ENCODE measurements at regions not wholly inside any gene's neighbourhood (a gene's known extent, or its start where the extent isn't known, plus 50 kb on each side); places are given as distances from the start of the nearest gene placed in this dataset.
"Not testable (repeated sequence)": the region's sequence is repeated elsewhere in the genome, so short reads cannot be mapped to it uniquely, and the experiment has no call there.

- Histone ChIP-seq H3K27ac (ENCODE audit: low read depth, low read length) (no peak overlapping the region), H3K9ac (ENCODE audit: low read length) (no peak overlapping the region), H3K27me3 (ENCODE audit: control insufficient read depth, insufficient read depth, low read length) (no peaks in the 10 kb centered on the region), H3K4me3 (ENCODE audit: low read depth, low read length) (no peak overlapping the region), H3K9me3 (ENCODE audit: control insufficient read depth, insufficient read depth, low read depth, low read length) (no peaks in the 10 kb centered on the region), H3K36me3 (ENCODE audit: control insufficient read depth, insufficient read depth, low read length) (no peaks in the 10 kb centered on the region), H3K4me1 (ENCODE audit: control insufficient read depth, insufficient read depth, low read length) (no peaks in the 10 kb centered on the region; the same call in 1 of the 2 replicates)
Observed at GRCh38 chr5:87581661-87582060, 168.9 kb upstream of the CCNH start.

GRCh38 chr5:87579678-87580077 is 166.9 kb upstream of the CCNH start:
- no peak overlapping the region for H3K27ac ChIP-seq (ENCODE audit: low read depth, low read length)
- no peak overlapping the region for H3K4me3 ChIP-seq (ENCODE audit: low read depth, low read length)
- H3K27me3 ChIP-seq (ENCODE audit: control insufficient read depth, insufficient read depth, low read length), result no peaks in the 10 kb centered on the region
- no peaks in the 10 kb centered on the region for H3K36me3 ChIP-seq (ENCODE audit: control insufficient read depth, insufficient read depth, low read length)
- no peaks in the 10 kb centered on the region for H3K9me3 ChIP-seq (ENCODE audit: control insufficient read depth, insufficient read depth, low read depth, low read length)
- no peaks in the 10 kb centered on the region; the same call in 1 of the 2 replicates for H3K4me1 ChIP-seq (ENCODE audit: control insufficient read depth, insufficient read depth, low read length)
- H3K9ac ChIP-seq (ENCODE audit: low read length), result no peak overlapping the region

DNA sequence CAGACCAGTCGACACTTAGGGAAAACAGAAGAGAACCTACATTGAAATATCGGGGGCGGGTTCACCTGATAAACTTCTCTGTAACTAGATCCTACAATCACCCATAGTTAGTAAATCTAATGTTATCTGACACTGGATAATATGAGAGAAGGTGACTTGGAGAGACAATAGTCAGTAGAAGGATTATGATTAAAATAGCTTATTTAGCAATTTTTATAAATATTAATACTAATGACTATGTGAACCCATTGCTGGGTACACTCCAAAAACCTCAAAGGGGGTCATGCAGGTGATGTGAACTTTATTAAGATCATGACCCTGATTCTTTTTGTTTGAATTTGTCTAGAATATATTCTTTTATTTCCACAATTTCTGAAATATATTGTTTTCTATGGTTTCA is 164.1 kb upstream of the CCNH start:
- no peaks in the 10 kb centered on the region for H3K9me3 ChIP-seq (ENCODE audit: control insufficient read depth, insufficient read depth, low read depth, low read length)
- H3K4me3 ChIP-seq (ENCODE audit: low read depth, low read length), result no peak overlapping the region
- no peak overlapping the region for H3K9ac ChIP-seq (ENCODE audit: low read length)
- H3K27ac ChIP-seq (ENCODE audit: low read depth, low read length), result no peak overlapping the region
- no peaks in the 10 kb centered on the region; the same call in 1 of the 2 replicates for H3K4me1 ChIP-seq (ENCODE audit: control insufficient read depth, insufficient read depth, low read length)
- no peaks in the 10 kb centered on the region for H3K36me3 ChIP-seq (ENCODE audit: control insufficient read depth, insufficient read depth, low read length)
- H3K27me3 ChIP-seq (ENCODE audit: control insufficient read depth, insufficient read depth, low read length), result no peaks in the 10 kb centered on the region

DNA sequence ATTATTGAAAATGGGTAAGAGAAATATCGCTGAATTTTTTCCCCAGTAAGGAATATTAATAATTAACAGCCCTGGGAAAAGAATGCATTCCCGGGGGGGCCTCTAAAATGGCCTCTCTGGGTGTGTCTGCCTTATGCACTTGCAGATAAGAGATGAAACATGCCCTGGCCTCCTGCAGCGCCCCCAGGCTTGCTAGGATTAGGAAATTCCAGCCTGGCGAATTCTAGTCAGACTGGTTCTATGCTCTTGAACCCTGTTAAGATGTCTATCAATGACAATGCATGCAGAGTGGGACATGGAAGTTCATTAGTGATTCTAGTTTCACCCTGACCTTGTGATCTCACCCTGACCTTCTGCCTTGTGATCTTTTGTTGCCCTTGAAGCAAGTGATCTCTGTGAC is 163.6 kb upstream of the CCNH start:
- not testable (repeated sequence) for H3K4me3 ChIP-seq (ENCODE audit: low read depth, low read length); H3K27ac ChIP-seq (ENCODE audit: low read depth, low read length); H3K27me3 ChIP-seq (ENCODE audit: control insufficient read depth, insufficient read depth, low read length); H3K36me3 ChIP-seq (ENCODE audit: control insufficient read depth, insufficient read depth, low read length); H3K4me1 ChIP-seq (ENCODE audit: control insufficient read depth, insufficient read depth, low read length); H3K9me3 ChIP-seq (ENCODE audit: control insufficient read depth, insufficient read depth, low read depth, low read length); H3K9ac ChIP-seq (ENCODE audit: low read length)

DNA sequence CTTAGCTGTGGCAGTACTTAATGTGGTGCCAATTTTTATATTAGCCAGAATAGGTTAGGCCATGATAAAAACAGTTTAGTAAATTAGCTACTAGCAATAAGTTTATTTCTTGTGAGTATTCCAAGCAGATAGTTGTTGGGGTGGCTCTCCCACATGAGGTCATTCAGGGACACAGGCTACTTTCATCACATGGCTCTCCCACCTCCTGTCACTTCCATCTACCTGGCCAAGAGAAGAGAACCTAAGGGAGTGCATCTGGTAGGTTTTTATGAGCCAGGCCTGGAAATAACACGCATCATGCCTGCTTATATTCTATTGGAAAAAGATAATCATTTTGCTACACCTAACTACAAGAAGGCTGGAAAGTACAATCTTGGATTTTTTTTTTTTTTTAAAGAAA is 161.4 kb upstream of the CCNH start:
- Histone ChIP-seq H3K27ac (ENCODE audit: low read depth, low read length) (no peak overlapping the region), H3K9me3 (ENCODE audit: control insufficient read depth, insufficient read depth, low read depth, low read length) (no peaks in the 10 kb centered on the region), H3K27me3 (ENCODE audit: control insufficient read depth, insufficient read depth, low read length) (no peaks in the 10 kb centered on the region), H3K4me1 (ENCODE audit: control insufficient read depth, insufficient read depth, low read length) (no peaks in the 10 kb centered on the region; the same call in 1 of the 2 replicates), H3K9ac (ENCODE audit: low read length) (no peak overlapping the region), H3K36me3 (ENCODE audit: control insufficient read depth, insufficient read depth, low read length) (no peaks in the 10 kb centered on the region), H3K4me3 (ENCODE audit: low read depth, low read length) (no peak overlapping the region)

- Histone ChIP-seq H3K27me3 (ENCODE audit: control insufficient read depth, insufficient read depth, low read length) (no peaks in the 10 kb centered on the region), H3K4me1 (ENCODE audit: control insufficient read depth, insufficient read depth, low read length) (no peaks in the 10 kb centered on the region; the same call in 1 of the 2 replicates), H3K9me3 (ENCODE audit: control insufficient read depth, insufficient read depth, low read depth, low read length) (no peaks in the 10 kb centered on the region), H3K4me3 (ENCODE audit: low read depth, low read length) (no peak overlapping the region), H3K9ac (ENCODE audit: low read length) (no peak overlapping the region), H3K27ac (ENCODE audit: low read depth, low read length) (no peak overlapping the region), H3K36me3 (ENCODE audit: control insufficient read depth, insufficient read depth, low read length) (no peaks in the 10 kb centered on the region)
Observed at GRCh38 chr5:87572611-87573010, 159.9 kb upstream of the CCNH start.

DNA sequence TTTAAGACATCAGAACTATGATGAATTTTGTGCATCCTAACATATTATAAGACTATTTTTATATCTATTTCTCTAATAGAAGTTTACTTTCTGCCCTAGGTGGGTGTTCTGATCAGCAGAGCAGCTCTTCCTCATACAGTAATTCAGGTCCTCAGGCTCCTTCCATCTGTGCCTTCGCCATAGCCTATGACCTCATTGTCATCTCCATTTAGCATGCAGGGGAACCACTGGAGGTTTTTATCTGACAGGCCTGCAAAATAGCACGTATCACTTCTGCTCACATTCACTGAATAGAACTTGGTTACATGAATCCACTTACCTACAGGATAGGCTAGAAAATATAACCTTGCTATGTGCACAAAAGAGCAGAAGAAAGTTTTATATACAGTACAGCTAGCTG is 159.4 kb upstream of the CCNH start:
- no peak overlapping the region for H3K9ac ChIP-seq (ENCODE audit: low read length)

GRCh38 chr5:87570366-87570765 is 157.6 kb upstream of the CCNH start:
- Histone ChIP-seq H3K4me1 (ENCODE audit: control insufficient read depth, insufficient read depth, low read length) (no peaks in the 10 kb centered on the region), H3K9me3 (ENCODE audit: control insufficient read depth, insufficient read depth, low read depth, low read length) (no peaks in the 10 kb centered on the region), H3K27me3 (ENCODE audit: control insufficient read depth, insufficient read depth, low read length) (no peaks in the 10 kb centered on the region), H3K36me3 (ENCODE audit: control insufficient read depth, insufficient read depth, low read length) (no peaks in the 10 kb centered on the region), H3K4me3 (ENCODE audit: low read depth, low read length) (no peak overlapping the region), H3K9ac (ENCODE audit: low read length) (no peak overlapping the region), H3K27ac (ENCODE audit: low read depth, low read length) (no peak overlapping the region)

More for the DNA sequence above, 159.4 kb upstream of the CCNH start:
- no peak overlapping the region for H3K4me3 ChIP-seq (ENCODE audit: low read depth, low read length)
- H3K4me1 ChIP-seq (ENCODE audit: control insufficient read depth, insufficient read depth, low read length), result no peaks in the 10 kb centered on the region; the same call in 1 of the 2 replicates
- no peaks in the 10 kb centered on the region for H3K36me3 ChIP-seq (ENCODE audit: control insufficient read depth, insufficient read depth, low read length)
- H3K27me3 ChIP-seq (ENCODE audit: control insufficient read depth, insufficient read depth, low read length), result no peaks in the 10 kb centered on the region
- H3K27ac ChIP-seq (ENCODE audit: low read depth, low read length), result no peak overlapping the region
- H3K9me3 ChIP-seq (ENCODE audit: control insufficient read depth, insufficient read depth, low read depth, low read length), result no peaks in the 10 kb centered on the region

DNA sequence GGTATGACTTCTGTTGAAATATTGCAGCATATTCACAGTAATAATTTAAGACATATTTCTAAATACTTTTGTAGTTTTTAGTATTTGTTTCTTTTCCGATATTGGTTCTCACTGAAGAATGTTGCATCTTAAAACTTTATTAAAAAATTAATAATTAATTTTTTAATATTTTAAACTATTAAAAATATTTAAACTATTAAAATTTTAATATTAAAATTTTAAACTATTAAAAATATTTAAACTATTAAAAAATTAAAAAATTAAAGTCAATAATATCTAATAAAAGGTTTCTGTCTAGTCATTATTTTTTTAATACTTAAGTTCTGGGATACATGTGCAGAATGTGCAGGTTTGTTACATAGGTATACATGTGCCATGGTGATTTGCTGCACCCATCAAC is 149.3 kb upstream of the CCNH start:
- H3K4me1 ChIP-seq (ENCODE audit: control insufficient read depth, insufficient read depth, low read length), result no peaks in the 10 kb centered on the region
- H3K36me3 ChIP-seq (ENCODE audit: control insufficient read depth, insufficient read depth, low read length), result no peaks in the 10 kb centered on the region
- H3K9me3 ChIP-seq (ENCODE audit: control insufficient read depth, insufficient read depth, low read depth, low read length), result no peaks in the 10 kb centered on the region
- no peak overlapping the region for H3K9ac ChIP-seq (ENCODE audit: low read length)
- no peak overlapping the region for H3K27ac ChIP-seq (ENCODE audit: low read depth, low read length)
- no peak overlapping the region for H3K4me3 ChIP-seq (ENCODE audit: low read depth, low read length)
- H3K27me3 ChIP-seq (ENCODE audit: control insufficient read depth, insufficient read depth, low read length), result no peaks in the 10 kb centered on the region

DNA sequence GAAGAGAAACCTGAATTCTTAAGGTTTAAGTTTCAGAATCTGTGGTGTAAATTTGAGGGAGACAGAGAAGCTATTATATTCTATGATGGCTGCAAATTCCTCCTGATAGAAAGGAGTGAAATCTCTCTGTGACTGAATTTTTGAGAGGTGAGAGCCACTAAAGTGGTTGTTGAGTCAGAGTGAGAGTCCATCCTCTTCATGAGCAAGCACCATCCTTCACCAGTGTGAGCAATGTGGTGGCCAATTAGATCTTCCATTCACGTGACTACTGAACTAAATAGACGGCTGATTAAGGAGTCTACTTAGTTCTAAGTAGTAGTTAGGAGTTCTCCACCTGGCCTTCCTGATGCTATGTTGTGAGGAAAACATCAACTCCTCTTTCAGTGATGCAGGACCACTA is 147.8 kb upstream of the CCNH start:
- H3K4me1 ChIP-seq (ENCODE audit: control insufficient read depth, insufficient read depth, low read length), result no peaks in the 10 kb centered on the region
- no peak overlapping the region for H3K27ac ChIP-seq (ENCODE audit: low read depth, low read length)
- no peak overlapping the region for H3K9ac ChIP-seq (ENCODE audit: low read length)
- H3K27me3 ChIP-seq (ENCODE audit: control insufficient read depth, insufficient read depth, low read length), result no peaks in the 10 kb centered on the region
- H3K4me3 ChIP-seq (ENCODE audit: low read depth, low read length), result no peak overlapping the region
- H3K9me3 ChIP-seq (ENCODE audit: control insufficient read depth, insufficient read depth, low read depth, low read length), result no peaks in the 10 kb centered on the region
- no peaks in the 10 kb centered on the region for H3K36me3 ChIP-seq (ENCODE audit: control insufficient read depth, insufficient read depth, low read length)

GRCh38 chr5:87551911-87552310 is 139.2 kb upstream of the CCNH start:
- H3K27ac ChIP-seq (ENCODE audit: low read depth, low read length), result no peak overlapping the region
- no peak overlapping the region for H3K4me3 ChIP-seq (ENCODE audit: low read depth, low read length)
- no peak overlapping the region for H3K9ac ChIP-seq (ENCODE audit: low read length)
- no peaks in the 10 kb centered on the region; the same call in 1 of the 2 replicates for H3K9me3 ChIP-seq (ENCODE audit: control insufficient read depth, insufficient read depth, low read depth, low read length)
- H3K4me1 ChIP-seq (ENCODE audit: control insufficient read depth, insufficient read depth, low read length), result no peaks in the 10 kb centered on the region
- no peaks in the 10 kb centered on the region for H3K36me3 ChIP-seq (ENCODE audit: control insufficient read depth, insufficient read depth, low read length)
- H3K27me3 ChIP-seq (ENCODE audit: control insufficient read depth, insufficient read depth, low read length), result no peaks in the 10 kb centered on the region

DNA sequence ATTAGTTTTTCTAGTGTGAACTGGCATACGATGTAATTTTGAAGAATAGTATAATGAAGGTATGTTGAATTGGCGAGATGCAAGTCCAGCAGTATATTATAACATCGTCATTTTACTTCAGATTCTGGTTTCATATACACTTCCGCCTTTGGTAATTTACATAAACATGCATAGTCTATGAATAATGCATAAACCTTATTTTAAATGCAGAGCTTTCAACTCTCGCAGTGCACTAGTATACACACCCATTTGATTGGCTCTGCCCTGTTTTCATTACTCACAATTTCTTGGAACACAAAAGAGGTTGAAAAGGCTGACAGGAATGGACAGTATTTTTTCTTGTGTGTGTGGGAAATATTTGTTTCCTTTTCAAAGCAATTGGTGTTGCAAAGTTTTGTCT is 128.9 kb upstream of the CCNH start:
- Histone ChIP-seq H3K27ac (ENCODE audit: low read depth, low read length) (no peak overlapping the region), H3K4me1 (ENCODE audit: control insufficient read depth, insufficient read depth, low read length) (peaks cover 3% of the 10 kb centered on the region; the same call in 1 of the 2 replicates), H3K27me3 (ENCODE audit: control insufficient read depth, insufficient read depth, low read length) (no peaks in the 10 kb centered on the region), H3K36me3 (ENCODE audit: control insufficient read depth, insufficient read depth, low read length) (no peaks in the 10 kb centered on the region), H3K4me3 (ENCODE audit: low read depth, low read length) (no peak overlapping the region), H3K9me3 (ENCODE audit: control insufficient read depth, insufficient read depth, low read depth, low read length) (no peaks in the 10 kb centered on the region), H3K9ac (ENCODE audit: low read length) (no peak overlapping the region)

Data from HUES6 (cell line).